Right lobe of liver (tissue), 6 donors: ENCODE measurements at regions not wholly inside any gene's neighbourhood (a gene's known extent, or its start where the extent isn't known, plus 50 kb on each side); places are given as distances from the start of the nearest gene placed in this dataset.

Experiments
- ATAC-seq, 4 donors: fragments of 200-7000 bp; cut with Tn5 transposase; one replicate each; pipeline ENCODE4 v1.9.1; 2020; ENCODE audit warnings: mild to moderate bottlenecking in 4 of 4, moderate library complexity in 4 of 4
- DNase-seq, 3 donors: peaks; one replicate each; pipeline ENCODE4 v3.0.0-alpha.2; 2020
- H3K27ac ChIP-seq, 3 donors: fragments of 200-600 bp; one replicate each; pipeline ENCODE4 v1.8.0; 2022
- H3K27me3 ChIP-seq, 2 donors: fragments of 200-600 bp; one replicate each; pipeline ENCODE4 v1.8.0; 2022
- H3K36me3 ChIP-seq, 4 donors: fragments of 200-600 bp; sonication (generic) in 1 of 4; one replicate each; pipeline versions ENCODE4 v1.5.1 to v1.8.0; 2017 to 2022; ENCODE audit warnings: control low read depth in 1 of 4
- H3K4me1 ChIP-seq, 4 donors: fragments of 200-600 bp; sonication (generic) in 1 of 4; one replicate each; pipeline versions ENCODE4 v1.5.1 to v1.8.0; 2017 to 2022; ENCODE audit warnings: control low read depth in 1 of 4
- H3K4me3 ChIP-seq, 3 donors: fragments of 200-600 bp; one replicate each; pipeline ENCODE4 v1.8.0; 2022
- H3K9me3 ChIP-seq, 4 donors: fragments of 200-600 bp; sonication (generic) in 1 of 4; one replicate each; pipeline versions ENCODE4 v1.5.1 to v1.8.0; 2017 to 2022; ENCODE audit warnings: control low read depth in 1 of 4
- POLR2A ChIP-seq: fragments of 450-650 bp; IDR thresholded peaks from one replicate; pipeline ENCODE4 v1.6.1; 2017; ENCODE audit warnings: antibody characterized with exemption, mild to moderate bottlenecking
- WGBS: methylation state at CpG from one replicate; pipeline ENCODE4 v1.1.6; 2018; ENCODE audit warnings: low coverage, low lambda C conversion rate; ENCODE audit not compliant: insufficient coverage; ENCODE audit errors: missing lambda C conversion rate; 5-methylcytosine and 5-hydroxymethylcytosine counted together
- intact Hi-C, 2 donors: fragments of 100-400 bp; cut with DNase I; formaldehyde crosslinking; loops; one replicate each; pipeline versions ENCODE4 v1.11.2 to v1.14.1; 2022
- TF ChIP-seq, protein P1 (sequence below), 4 donors: fragments of 200-600 bp in 3 of 4; fragments of 450-650 bp in 1 of 4; IDR thresholded peaks; one replicate each; pipeline versions ENCODE4 v1.5.1 to v1.8.0; 2016 to 2022; ENCODE audit warnings: antibody characterized with exemption in 4 of 4, mild to moderate bottlenecking in 2 of 4
- donor health status: DM: no; HTN: yes; CAD: no.
- donor health status: DM: no; HTN: no; CAD: no.
- donor health status: DM: no; HTN: no; CAD: no.
- donor health status: DM: no; HTN: yes; CAD: no.
- donor health status: DM: no; HTN: yes; CAD: no.

- Histone ChIP-seq H3K27ac (no peak overlapping the region), H3K27me3 (no peaks in the 10 kb centered on the region), H3K9me3 (no peaks in the 10 kb centered on the region), H3K4me3 (no peak overlapping the region), H3K4me1 (no peaks in the 10 kb centered on the region), H3K36me3 (no peaks in the 10 kb centered on the region)
- WGBS: 60% methylated on average over 4 of the region's 4 CpGs
- TF ChIP-seq, protein P1, sequence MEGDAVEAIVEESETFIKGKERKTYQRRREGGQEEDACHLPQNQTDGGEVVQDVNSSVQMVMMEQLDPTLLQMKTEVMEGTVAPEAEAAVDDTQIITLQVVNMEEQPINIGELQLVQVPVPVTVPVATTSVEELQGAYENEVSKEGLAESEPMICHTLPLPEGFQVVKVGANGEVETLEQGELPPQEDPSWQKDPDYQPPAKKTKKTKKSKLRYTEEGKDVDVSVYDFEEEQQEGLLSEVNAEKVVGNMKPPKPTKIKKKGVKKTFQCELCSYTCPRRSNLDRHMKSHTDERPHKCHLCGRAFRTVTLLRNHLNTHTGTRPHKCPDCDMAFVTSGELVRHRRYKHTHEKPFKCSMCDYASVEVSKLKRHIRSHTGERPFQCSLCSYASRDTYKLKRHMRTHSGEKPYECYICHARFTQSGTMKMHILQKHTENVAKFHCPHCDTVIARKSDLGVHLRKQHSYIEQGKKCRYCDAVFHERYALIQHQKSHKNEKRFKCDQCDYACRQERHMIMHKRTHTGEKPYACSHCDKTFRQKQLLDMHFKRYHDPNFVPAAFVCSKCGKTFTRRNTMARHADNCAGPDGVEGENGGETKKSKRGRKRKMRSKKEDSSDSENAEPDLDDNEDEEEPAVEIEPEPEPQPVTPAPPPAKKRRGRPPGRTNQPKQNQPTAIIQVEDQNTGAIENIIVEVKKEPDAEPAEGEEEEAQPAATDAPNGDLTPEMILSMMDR (IDR thresholded peaks at IDR 0.05): no peak
- TF ChIP-seq POLR2A: no peak
- DNase-seq (no peak), ATAC-seq (no peak)
- intact Hi-C loops: no loop called here
These were observed 136.0 kb upstream of the DAZL start for GRCh38 chr3:16741103-16741758.

DNA sequence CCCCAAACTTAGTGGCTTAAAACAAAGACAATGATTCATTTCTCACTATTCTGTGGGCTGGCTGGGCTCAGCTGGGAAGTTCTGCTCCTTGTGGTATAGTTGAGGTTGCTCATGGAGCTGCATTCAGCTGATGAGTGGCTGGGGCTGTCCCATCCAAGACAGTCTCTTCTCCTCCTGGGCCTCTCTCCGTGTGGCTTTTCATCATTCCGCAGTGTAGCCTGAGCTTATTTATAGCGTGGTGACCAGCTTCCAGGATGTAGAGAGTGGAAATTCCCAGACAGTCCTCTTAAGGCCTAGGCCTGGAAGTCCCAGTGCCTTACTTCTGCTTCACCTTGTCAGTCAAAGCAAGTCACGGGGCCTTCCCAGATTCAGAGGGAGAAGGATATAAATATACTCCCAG, 136.7 kb upstream of the DAZL start:
- WGBS: 63% methylated on average over 4 of the region's 4 CpGs
- H3K4me1 ChIP-seq: no peaks in the 10 kb centered on the region
- H3K36me3 ChIP-seq: no peaks in the 10 kb centered on the region
- H3K27ac ChIP-seq: no peak overlapping the region
- H3K9me3 ChIP-seq: no peaks in the 10 kb centered on the region
- intact Hi-C loops: no loop called here
- no peaks in the 10 kb centered on the region for H3K27me3 ChIP-seq
- no peak overlapping the region for H3K4me3 ChIP-seq
- no peak for ATAC-seq
- no peak for DNase-seq
- TF ChIP-seq, protein P1 (IDR thresholded peaks at IDR 0.05): no peak
- TF ChIP-seq POLR2A: no peak

- no peak overlapping the region for H3K27ac ChIP-seq
- no peak overlapping the region for H3K4me3 ChIP-seq
- no peak for DNase-seq
- intact Hi-C loops: no loop called here
- no peaks in the 10 kb centered on the region for H3K9me3 ChIP-seq
- H3K4me1 ChIP-seq: no peaks in the 10 kb centered on the region
- TF ChIP-seq, protein P1 (IDR thresholded peaks at IDR 0.05): no peak
- no peak for TF ChIP-seq POLR2A
- H3K27me3 ChIP-seq: no peaks in the 10 kb centered on the region
- H3K36me3 ChIP-seq: no peaks in the 10 kb centered on the region
- ATAC-seq: no peak
These were observed 138.1 kb upstream of the DAZL start for GRCh38 chr3:16743276-16743675.

- TF ChIP-seq, protein P1 (IDR thresholded peaks at IDR 0.05): no peak
- no peak for TF ChIP-seq POLR2A
- 67% methylated on average over 1 of the region's 2 CpGs for WGBS
- Histone ChIP-seq H3K9me3 (no peaks in the 10 kb centered on the region), H3K27me3 (no peaks in the 10 kb centered on the region), H3K4me3 (no peak overlapping the region), H3K36me3 (no peaks in the 10 kb centered on the region), H3K4me1 (no peaks in the 10 kb centered on the region), H3K27ac (no peak overlapping the region)
- DNase-seq (no peak), ATAC-seq (no peak)
- intact Hi-C loops: no loop called here
These were observed 125.4 kb upstream of the PLCL2 start for GRCh38 chr3:16759227-16759903.
